A549 (cell line): ENCODE measurements at regions not wholly inside any gene's neighbourhood (a gene's known extent, or its start where the extent isn't known, plus 50 kb on each side); places are given as distances from the start of the nearest gene placed in this dataset.
"Not testable (repeated sequence)": the region's sequence is repeated elsewhere in the genome, so short reads cannot be mapped to it uniquely, and the experiment has no call there.

Experiments
- ATAC-seq, 2 experiments: fragments of 200-7000 bp in 1 of 2; fragments of >200 bp in 1 of 2; cut with Nextera tagmentation in 1 of 2; cut with Tn5 transposase in 1 of 2; 3 replicates each; pipeline versions ENCODE4 v1.8.0 to v1.9.1; 2018 to 2020; ENCODE audit warnings: mild to moderate bottlenecking in 1 of 2, moderate library complexity in 1 of 2
- CTCF ChIA-PET: fragments of 300-600 bp; sonication (Branson Sonifier 250); formaldehyde crosslinking; extraction: SDS; loops from one replicate; lab custom pipeline; 2021; ENCODE audit warnings: antibody characterized with exemption, inconsistent platforms; lab: Yijun Ruan, JAX
- POLR2A ChIA-PET: fragments of 350-600 bp; formaldehyde crosslinking; extraction: SDS; loops from one replicate; lab custom pipeline; 2021; ENCODE audit warnings: antibody characterized with exemption, inconsistent platforms; lab: Yijun Ruan, JAX
- DNase-seq, 2 experiments: peaks; one replicate each; pipeline versions ENCODE4 v3.0.0 to v3.0.0-alpha.2; 2011 to 2016; ENCODE audit warnings: low read depth in 1 of 2, low spot score in 1 of 2
- FAIRE-seq: peaks from 2 replicates; lab custom pipeline; 2011; peaks lifted over from hg19 to GRCh38; lab: Jason Lieb, UNC
- H3K27ac ChIP-seq, 2 experiments: fragments of >200 bp; sonication (Bioruptor Twin); formaldehyde crosslinking; 3 replicates each; pipeline ENCODE4 v1.5.1; 2016 to 2017
- H3K4me1 ChIP-seq: fragments of >200 bp; sonication (Bioruptor Twin); formaldehyde crosslinking; 3 replicates; pipeline ENCODE4 v1.6.1; 2016
- H3K4me2 ChIP-seq: fragments of >200 bp; sonication (Bioruptor Twin); formaldehyde crosslinking; 3 replicates; pipeline ENCODE4 v1.6.1; 2016
- H3K4me3 ChIP-seq: fragments of >200 bp; sonication (Bioruptor Twin); formaldehyde crosslinking; 3 replicates; pipeline ENCODE4 v1.5.1; 2016
- H3K9me3 ChIP-seq: fragments of >200 bp; sonication (Bioruptor Twin); formaldehyde crosslinking; 3 replicates; pipeline ENCODE4 v1.6.1; 2016
- BCL3 ChIP-seq: fragments of >200 bp; sonication (Bioruptor Twin); formaldehyde crosslinking; IDR thresholded peaks from 3 replicates; pipeline ENCODE4 v1.6.1; 2016
- BHLHE40 ChIP-seq: IDR thresholded peaks from 2 replicates; pipeline ENCODE4 v1.6.1; 2012; ENCODE audit warnings: low read depth, low read length, inconsistent platforms
- CBX2 ChIP-seq: fragments of 200-600 bp; sonication (generic); IDR thresholded peaks from 2 replicates; pipeline ENCODE4 v1.6.1; 2016; ENCODE audit warnings: low read depth, mild to moderate bottlenecking, borderline replicate concordance
- CEBPB ChIP-seq, 2 experiments: fragments of >200 bp in 1 of 2; sonication (Bioruptor Twin) in 1 of 2; formaldehyde crosslinking in 1 of 2; IDR thresholded peaks; 2 replicates each; pipeline ENCODE4 v1.6.1; 2012 to 2016
- CHD2 ChIP-seq: fragments of 150-350 bp; IDR thresholded peaks from 2 replicates; pipeline ENCODE4 v1.6.1; 2014; ENCODE audit warnings: low read length; ENCODE audit not compliant: partially characterized antibody
- EP300 ChIP-seq, 2 experiments: fragments of >200 bp; sonication (Bioruptor Twin); formaldehyde crosslinking; IDR thresholded peaks; 2 replicates in 1 of 2; 3 replicates in 1 of 2; pipeline ENCODE4 v1.6.1; 2016 to 2017
- HOXA7 ChIP-seq: fragments of 250-450 bp; sonication (Bioruptor Pico); IDR thresholded peaks from 2 replicates; pipeline ENCODE4 v1.5.0; 2020; ENCODE audit warnings: mild to moderate bottlenecking, moderate library complexity
- HOXB5 ChIP-seq: fragments of 250-450 bp; sonication (Bioruptor Pico); IDR thresholded peaks from 2 replicates; pipeline ENCODE4 v1.5.0; 2020; ENCODE audit warnings: mild to moderate bottlenecking, moderate library complexity
- JUN ChIP-seq, 2 experiments: fragments of >200 bp; sonication (Bioruptor Twin); formaldehyde crosslinking; IDR thresholded peaks; 2 replicates in 1 of 2; 3 replicates in 1 of 2; pipeline ENCODE4 v1.6.1; 2016 to 2017
- KDM5A ChIP-seq: fragments of 200-600 bp; sonication (generic); IDR thresholded peaks from 2 replicates; pipeline ENCODE4 v1.6.1; 2016; ENCODE audit warnings: antibody characterized with exemption, mild to moderate bottlenecking
- MAZ ChIP-seq: fragments of 150-350 bp; IDR thresholded peaks from 2 replicates; pipeline ENCODE4 v1.6.1; 2014; ENCODE audit warnings: antibody characterized with exemption, low read depth, low read length, borderline replicate concordance
- PBX3 ChIP-seq: IDR thresholded peaks from 2 replicates; pipeline ENCODE4 v1.6.1; 2012
- PHF8 ChIP-seq: fragments of 200-600 bp; sonication (generic); IDR thresholded peaks from 2 replicates; pipeline ENCODE4 v1.6.1; 2016; ENCODE audit warnings: low read depth, mild to moderate bottlenecking, antibody characterized with exemption, moderate library complexity, borderline replicate concordance
- POLR2AphosphoS2 ChIP-seq: conservative IDR thresholded peaks from 2 replicates; pipeline ENCODE4 v1.6.1; 2012; ENCODE audit warnings: low read length, improper control_type of control experiment, inconsistent platforms
- RCOR1 ChIP-seq: fragments of 150-350 bp; IDR thresholded peaks from 2 replicates; pipeline ENCODE4 v1.6.1; 2014; ENCODE audit warnings: antibody characterized with exemption, low read length, low read depth
- RFX5 ChIP-seq: fragments of 450-650 bp; IDR thresholded peaks from 2 replicates; pipeline ENCODE4 v1.7.1; 2014; ENCODE audit warnings: antibody characterized with exemption, mild to moderate bottlenecking, moderate library complexity
- RNF2 ChIP-seq: fragments of 200-600 bp; sonication (generic); IDR thresholded peaks from 2 replicates; pipeline ENCODE4 v1.6.1; 2016; ENCODE audit warnings: low read depth, mild to moderate bottlenecking, antibody characterized with exemption, moderate library complexity, borderline replicate concordance
- SMC3 ChIP-seq: fragments of >200 bp; sonication (Bioruptor Twin); formaldehyde crosslinking; IDR thresholded peaks from 3 replicates; pipeline ENCODE4 v1.6.1; 2018; ENCODE audit warnings: inconsistent platforms
- SREBF2 ChIP-seq: fragments of 450-650 bp; IDR thresholded peaks from 2 replicates; pipeline ENCODE4 v1.6.1; 2014; ENCODE audit warnings: mild to moderate bottlenecking, moderate library complexity
- TP53 ChIP-seq: fragments of 250-450 bp; sonication (Bioruptor Pico); IDR thresholded peaks from 2 replicates; pipeline ENCODE4 v1.5.0; 2021; ENCODE audit warnings: mild to moderate bottlenecking, moderate library complexity
- ZNF302 ChIP-seq: fragments of 250-450 bp; sonication (Bioruptor Pico); IDR thresholded peaks from 2 replicates; pipeline ENCODE4 v1.9.0; 2021; ENCODE audit warnings: inconsistent platforms, mild to moderate bottlenecking, moderate library complexity
- WGBS: methylation state at CpG from one replicate; pipeline ENCODE4 v1.1.6; 2017; ENCODE audit errors: missing lambda C conversion rate; 5-methylcytosine and 5-hydroxymethylcytosine counted together
- TF ChIP-seq, protein P1 (sequence below): fragments of 250-450 bp; sonication (Bioruptor Pico); IDR thresholded peaks from 2 replicates; pipeline ENCODE4 v1.5.0; 2020; ENCODE audit warnings: low read depth, mild to moderate bottlenecking, moderate library complexity
- TF ChIP-seq, protein P2 (sequence below): fragments of 150-350 bp; IDR thresholded peaks from 2 replicates; pipeline ENCODE4 v1.6.1; 2014; ENCODE audit warnings: low read depth, mild to moderate bottlenecking, low read length

- no peak overlapping the region for H3K4me2 ChIP-seq
- ATAC-seq, result no peak
- DNase-seq, result no peak
- no peak for FAIRE-seq
- ChIA-PET CTCF (no interaction called here), POLR2A (no interaction called here)
- H3K4me1 ChIP-seq, result no peaks in the 10 kb centered on the region
- no peaks in the 10 kb centered on the region for H3K9me3 ChIP-seq
- 22% methylated on average over 4 of the region's 4 CpGs for WGBS
- no peak overlapping the region for H3K27ac ChIP-seq
- H3K4me3 ChIP-seq, result no peak overlapping the region
- TF ChIP-seq BCL3, result no peak
- 0 out of 2 replicates have a peak, but pooled peaks have one; percentile 19 for TF ChIP-seq KDM5A
These were observed 702.9 kb upstream of the ACVR2A start for GRCh38 chr2:147141930-147142329.

GRCh38 chr2:147139732-147140131 is 705.1 kb upstream of the ACVR2A start:
- H3K9me3 ChIP-seq, H3K4me1 ChIP-seq, DNase-seq, POLR2A ChIA-PET, ATAC-seq, H3K4me2 ChIP-seq, CTCF ChIA-PET, FAIRE-seq, H3K27ac ChIP-seq, H3K4me3 ChIP-seq: not testable (repeated sequence)
- WGBS, result 0% methylated on average over 2 of the region's 2 CpGs

DNA sequence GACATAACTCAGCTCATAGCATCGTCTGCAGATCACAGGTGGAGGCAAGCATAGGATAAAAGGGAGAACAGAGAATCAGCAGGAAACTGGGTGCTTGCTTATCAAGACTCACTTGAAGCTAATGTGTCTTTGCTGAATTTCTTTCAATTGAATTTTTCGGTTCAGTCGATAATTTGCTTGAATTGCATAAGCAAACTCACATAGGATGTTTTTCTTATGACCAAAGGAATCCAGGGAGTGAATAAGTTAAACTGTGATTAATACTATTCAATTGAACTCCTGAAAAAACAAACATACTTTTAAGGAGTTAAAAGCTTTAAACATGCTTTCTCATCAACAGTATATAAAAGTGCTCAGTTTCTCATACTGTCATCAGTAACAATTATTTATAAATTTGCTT is 707.1 kb upstream of the ACVR2A start:
- DNase-seq, result no peak
- no peak for FAIRE-seq
- WGBS, result 3% methylated on average over 3 of the region's 3 CpGs
- no peak overlapping the region for H3K27ac ChIP-seq
- ATAC-seq, result no peak
- CTCF ChIA-PET, result no interaction called here
- TF ChIP-seq HOXA7 (CRISPR knock-in tag) (no peak), TP53 (CRISPR knock-in tag) (no peak), POLR2AphosphoS2 (no peak), BHLHE40 (no peak)
- TF ChIP-seq, all 56 proteins: peak for 0
- Histone ChIP-seq H3K4me3 (no peak overlapping the region), H3K4me1 (no peaks in the 10 kb centered on the region), H3K9me3 (no peaks in the 10 kb centered on the region), H3K4me2 (no peak overlapping the region)
- POLR2A ChIA-PET, result no interaction called here

DNA sequence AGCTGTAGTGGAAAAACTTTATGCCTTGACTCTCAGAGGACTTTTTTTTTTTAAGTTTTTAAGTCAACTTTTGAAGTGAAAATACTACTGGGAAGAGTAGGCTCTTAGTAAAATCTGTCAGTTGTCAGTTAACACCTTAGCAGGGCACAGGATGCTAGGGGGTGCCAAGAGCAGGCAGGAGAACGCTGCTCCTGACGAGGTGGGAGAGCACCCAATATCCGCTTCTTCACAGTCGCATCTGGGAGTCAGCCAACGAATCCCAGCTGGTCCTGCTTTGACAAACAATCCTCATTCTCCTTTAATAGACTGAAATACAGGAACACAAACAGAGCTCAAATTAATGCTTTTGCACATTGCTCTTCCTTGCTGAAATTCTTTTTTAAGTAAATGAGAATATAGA is 709.5 kb upstream of the ACVR2A start:
- H3K27ac ChIP-seq, result no peak overlapping the region
- 27% methylated on average over 5 of the region's 5 CpGs for WGBS
- no peaks in the 10 kb centered on the region for H3K9me3 ChIP-seq
- DNase-seq (no peak), FAIRE-seq (no peak), ATAC-seq (no peak)
- no peaks in the 10 kb centered on the region for H3K4me1 ChIP-seq
- H3K4me2 ChIP-seq, result no peak overlapping the region
- TF ChIP-seq RNF2 (no peak), SMC3 (no peak), PHF8 (no peak), RFX5 (no peak), CEBPB (IDR thresholded peaks at IDR 0.05) (no peak), CBX2 (no peak), ZNF302 (CRISPR knock-in tag) (no peak), JUN (IDR thresholded peaks at IDR 0.05) (no peak), POLR2AphosphoS2 (no peak), SREBF2 (no peak), RCOR1 (no peak), EP300 (IDR thresholded peaks at IDR 0.05) (no peak), HOXB5 (CRISPR knock-in tag) (no peak), CHD2 (no peak), PBX3 (no peak), MAZ (no peak)
- TF ChIP-seq, protein P1, sequence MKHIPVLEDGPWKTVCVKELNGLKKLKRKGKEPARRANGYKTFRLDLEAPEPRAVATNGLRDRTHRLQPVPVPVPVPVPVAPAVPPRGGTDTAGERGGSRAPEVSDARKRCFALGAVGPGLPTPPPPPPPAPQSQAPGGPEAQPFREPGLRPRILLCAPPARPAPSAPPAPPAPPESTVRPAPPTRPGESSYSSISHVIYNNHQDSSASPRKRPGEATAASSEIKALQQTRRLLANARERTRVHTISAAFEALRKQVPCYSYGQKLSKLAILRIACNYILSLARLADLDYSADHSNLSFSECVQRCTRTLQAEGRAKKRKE (CRISPR knock-in tag), result no peak
- TF ChIP-seq, protein P2, sequence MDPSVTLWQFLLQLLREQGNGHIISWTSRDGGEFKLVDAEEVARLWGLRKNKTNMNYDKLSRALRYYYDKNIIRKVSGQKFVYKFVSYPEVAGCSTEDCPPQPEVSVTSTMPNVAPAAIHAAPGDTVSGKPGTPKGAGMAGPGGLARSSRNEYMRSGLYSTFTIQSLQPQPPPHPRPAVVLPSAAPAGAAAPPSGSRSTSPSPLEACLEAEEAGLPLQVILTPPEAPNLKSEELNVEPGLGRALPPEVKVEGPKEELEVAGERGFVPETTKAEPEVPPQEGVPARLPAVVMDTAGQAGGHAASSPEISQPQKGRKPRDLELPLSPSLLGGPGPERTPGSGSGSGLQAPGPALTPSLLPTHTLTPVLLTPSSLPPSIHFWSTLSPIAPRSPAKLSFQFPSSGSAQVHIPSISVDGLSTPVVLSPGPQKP, result no peak
- no peak overlapping the region for H3K4me3 ChIP-seq
- POLR2A ChIA-PET, result no interaction called here
- CTCF ChIA-PET, result interaction anchor here (0.6 kb wide), 1 partner anchor 53 kb away, joined by 3 read pairs; no protein-coding TSS in a partner anchor
